ENCODE measurements at regions not wholly inside any gene's neighbourhood (a gene's known extent, or its start where the extent isn't known, plus 50 kb on each side); places are given as distances from the start of the nearest gene placed in this dataset.
"Not testable (repeated sequence)": the region's sequence is repeated elsewhere in the genome, so short reads cannot be mapped to it uniquely, and the experiment has no call there.

GRCh38 chr16:23013484-23013883, 135.8 kb downstream of the USP31 start:
- DNase-seq (ENCODE audit: low read depth) = peak; percentile 1

- DNase-seq (ENCODE audit: low read depth) = no peak
Measured at GRCh38 chr16:23009075-23009474, 140.2 kb downstream of the USP31 start.

GRCh38 chr16:23008041-23008440, 141.2 kb downstream of the USP31 start:
- DNase-seq (ENCODE audit: low read depth) = no peak

GRCh38 chr16:23006380-23006779, 142.9 kb downstream of the USP31 start:
- no peak for DNase-seq (ENCODE audit: low read depth)

GRCh38 chr16:23005951-23006350, 143.3 kb downstream of the USP31 start:
- no peak for DNase-seq (ENCODE audit: low read depth)

GRCh38 chr16:22989598-22989997, 159.7 kb downstream of the USP31 start:
- no peak for DNase-seq (ENCODE audit: low read depth)

- DNase-seq (ENCODE audit: low read depth) = no peak
Measured at GRCh38 chr16:22983614-22984013, 165.6 kb downstream of the USP31 start.

GRCh38 chr16:22980514-22980913, 166.6 kb downstream of the HS3ST2 start:
- not testable (repeated sequence) for DNase-seq (ENCODE audit: low read depth)

- no peak for DNase-seq (ENCODE audit: low read depth)
Measured at GRCh38 chr16:22979038-22979437, 165.1 kb downstream of the HS3ST2 start.

GRCh38 chr16:22977294-22977697, 163.3 kb downstream of the HS3ST2 start:
- DNase-seq (ENCODE audit: low read depth) = peak; percentile 18

GRCh38 chr16:22973522-22973921, 159.6 kb downstream of the HS3ST2 start:
- no peak for DNase-seq (ENCODE audit: low read depth)

GRCh38 chr16:22971346-22971924, 157.5 kb downstream of the HS3ST2 start:
- no peak for DNase-seq (ENCODE audit: low read depth)

- peak; percentile 7 for DNase-seq (ENCODE audit: low read depth)
Measured at GRCh38 chr16:22970209-22970865, 156.4 kb downstream of the HS3ST2 start.

GRCh38 chr16:22969567-22969966, 155.6 kb downstream of the HS3ST2 start:
- DNase-seq (ENCODE audit: low read depth) = peak; percentile 27

GRCh38 chr16:22968931-22969330, 155.0 kb downstream of the HS3ST2 start:
- DNase-seq (ENCODE audit: low read depth) = no peak

- DNase-seq (ENCODE audit: low read depth) = no peak
Measured at GRCh38 chr16:22967521-22968095, 153.6 kb downstream of the HS3ST2 start.

Measured in myocyte (in vitro differentiated cells).